CD14-positive monocyte (primary cell): ENCODE measurements at regions not wholly inside any gene's neighbourhood (a gene's known extent, or its start where the extent isn't known, plus 50 kb on each side); places are given as distances from the start of the nearest gene placed in this dataset.

Source experiments
- DNase-seq, 3 donors: peaks; one replicate each; pipeline ENCODE4 v3.0.0-alpha.2; 2011 to 2022
- H2AFZ ChIP-seq: 2 replicates; pipeline ENCODE4 v1.6.0; 2012; ENCODE audit warnings: mild to moderate bottlenecking, low read depth, low read length, inconsistent platforms; ENCODE audit not compliant: insufficient read depth, poor library complexity, severe bottlenecking
- H3K27ac ChIP-seq, 2 donors: 1 replicate in 1 of 2; 2 replicates in 1 of 2; pipeline ENCODE4 v1.5.1; 2012 to 2013; ENCODE audit warnings: low read length in 2 of 2, control low read depth in 1 of 2, inconsistent platforms in 1 of 2, low read depth in 1 of 2, mild to moderate bottlenecking in 1 of 2
- H3K27me3 ChIP-seq, 2 donors: one replicate each; pipeline versions ENCODE4 v1.6.0 to v1.6.1; 2011 to 2013; ENCODE audit warnings: low read length in 2 of 2; ENCODE audit not compliant: control insufficient read depth in 2 of 2, insufficient read depth in 2 of 2
- H3K36me3 ChIP-seq, 2 donors: replicated peaks in 1 of 2; 1 replicate in 1 of 2; 2 replicates in 1 of 2; pipeline versions ENCODE4 v1.5.1 to v1.6.1; 2012 to 2013; ENCODE audit warnings: low read length in 2 of 2, control low read depth in 1 of 2, inconsistent platforms in 1 of 2, mild to moderate bottlenecking in 1 of 2; ENCODE audit not compliant: insufficient read depth in 2 of 2, control insufficient read depth in 1 of 2
- H3K4me1 ChIP-seq, 2 donors: 1 replicate in 1 of 2; 2 replicates in 1 of 2; pipeline versions ENCODE4 v1.5.1 to v1.6.1; 2012 to 2013; ENCODE audit warnings: low read length in 2 of 2, control low read depth in 1 of 2, inconsistent platforms in 1 of 2, mild to moderate bottlenecking in 1 of 2, moderate library complexity in 1 of 2; ENCODE audit not compliant: insufficient read depth in 2 of 2, control insufficient read depth in 1 of 2
- H3K4me2 ChIP-seq: replicated peaks from 2 replicates; pipeline ENCODE3; 2012; ENCODE audit warnings: low read length, moderate library complexity, mild to moderate bottlenecking; ENCODE audit not compliant: poor library complexity, severe bottlenecking; ENCODE audit errors: extremely low read depth
- H3K4me3 ChIP-seq, 3 experiments: fragments of 200-600 bp in 1 of 3; sonication (generic) in 1 of 3; replicated peaks in 1 of 3; 1 replicate in 2 of 3; 2 replicates in 1 of 3; pipeline ENCODE4 v1.5.1; 2011 to 2013; ENCODE audit warnings: low read length in 3 of 3, mild to moderate bottlenecking in 3 of 3, control low read depth in 2 of 3, low read depth in 2 of 3, inconsistent platforms in 1 of 3, moderate library complexity in 1 of 3
- H3K79me2 ChIP-seq: 2 replicates; pipeline ENCODE4 v1.6.0; 2012; ENCODE audit warnings: mild to moderate bottlenecking, control low read depth, inconsistent platforms, low read length, moderate library complexity; ENCODE audit not compliant: insufficient read depth
- H3K9ac ChIP-seq: 2 replicates; pipeline ENCODE4 v1.6.0; 2017; ENCODE audit warnings: low read length, mild to moderate bottlenecking; ENCODE audit not compliant: insufficient read depth, poor library complexity, severe bottlenecking
- H3K9me3 ChIP-seq, 2 donors: replicated peaks in 1 of 2; 1 replicate in 1 of 2; 2 replicates in 1 of 2; pipeline versions ENCODE4 v1.5.1 to v1.6.1; 2012 to 2013; ENCODE audit warnings: low read length in 2 of 2, control low read depth in 1 of 2; ENCODE audit not compliant: control insufficient read depth in 1 of 2, insufficient read depth in 1 of 2
- H4K20me1 ChIP-seq: 2 replicates; pipeline ENCODE4 v1.6.0; 2012; ENCODE audit warnings: mild to moderate bottlenecking, low read length, control low read depth, moderate library complexity; ENCODE audit not compliant: insufficient read depth
- H3K27ac Mint-ChIP-seq, 7 donors: one replicate each; pipeline ENCODE4 v1.8.0; 2020; ENCODE audit warnings: mild to moderate bottlenecking in 7 of 7, mixed read lengths in 7 of 7, moderate library complexity in 6 of 7, inconsistent platforms in 2 of 7
- H3K27me3 Mint-ChIP-seq, 3 donors: one replicate each; pipeline ENCODE4 v1.8.0; 2021 to 2022; ENCODE audit warnings: low read depth in 3 of 3, mild to moderate bottlenecking in 3 of 3, mixed read lengths in 3 of 3, moderate library complexity in 3 of 3, inconsistent platforms in 1 of 3
- H3K36me3 Mint-ChIP-seq, 2 donors: one replicate each; pipeline ENCODE4 v1.8.0; 2020; ENCODE audit warnings: mixed read lengths in 2 of 2, inconsistent platforms in 1 of 2, mild to moderate bottlenecking in 1 of 2
- H3K4me1 Mint-ChIP-seq: one replicate; pipeline ENCODE4 v1.8.0; 2020; ENCODE audit warnings: mild to moderate bottlenecking, mixed read lengths
- H3K4me3 Mint-ChIP-seq, 2 donors: one replicate each; pipeline ENCODE4 v1.8.0; 2020; ENCODE audit warnings: mild to moderate bottlenecking in 2 of 2, mixed read lengths in 2 of 2, moderate library complexity in 1 of 2
- H3K9me3 Mint-ChIP-seq, 7 donors: one replicate each; pipeline ENCODE4 v1.8.0; 2020 to 2022; ENCODE audit warnings: mixed read lengths in 7 of 7, mild to moderate bottlenecking in 6 of 7, moderate library complexity in 6 of 7, inconsistent platforms in 2 of 7
- WGBS: methylation state at CpG from one replicate; pipeline ENCODE4 v1.1.5; 2013; ENCODE audit warnings: missing lambda C conversion rate; ENCODE audit not compliant: insufficient coverage; 5-methylcytosine and 5-hydroxymethylcytosine counted together
- intact Hi-C, 2 donors: fragments of 100-400 bp; cut with micrococcal nuclease; formaldehyde crosslinking; loops; one replicate each; pipeline versions ENCODE4 v1.15.0 to v1.15.1; 2023
- TF ChIP-seq, protein P1 (sequence below): fragments of 200-600 bp; IDR thresholded peaks from one replicate; pipeline ENCODE4 v1.8.0; 2022; ENCODE audit warnings: antibody characterized with exemption, mild to moderate bottlenecking

DNA sequence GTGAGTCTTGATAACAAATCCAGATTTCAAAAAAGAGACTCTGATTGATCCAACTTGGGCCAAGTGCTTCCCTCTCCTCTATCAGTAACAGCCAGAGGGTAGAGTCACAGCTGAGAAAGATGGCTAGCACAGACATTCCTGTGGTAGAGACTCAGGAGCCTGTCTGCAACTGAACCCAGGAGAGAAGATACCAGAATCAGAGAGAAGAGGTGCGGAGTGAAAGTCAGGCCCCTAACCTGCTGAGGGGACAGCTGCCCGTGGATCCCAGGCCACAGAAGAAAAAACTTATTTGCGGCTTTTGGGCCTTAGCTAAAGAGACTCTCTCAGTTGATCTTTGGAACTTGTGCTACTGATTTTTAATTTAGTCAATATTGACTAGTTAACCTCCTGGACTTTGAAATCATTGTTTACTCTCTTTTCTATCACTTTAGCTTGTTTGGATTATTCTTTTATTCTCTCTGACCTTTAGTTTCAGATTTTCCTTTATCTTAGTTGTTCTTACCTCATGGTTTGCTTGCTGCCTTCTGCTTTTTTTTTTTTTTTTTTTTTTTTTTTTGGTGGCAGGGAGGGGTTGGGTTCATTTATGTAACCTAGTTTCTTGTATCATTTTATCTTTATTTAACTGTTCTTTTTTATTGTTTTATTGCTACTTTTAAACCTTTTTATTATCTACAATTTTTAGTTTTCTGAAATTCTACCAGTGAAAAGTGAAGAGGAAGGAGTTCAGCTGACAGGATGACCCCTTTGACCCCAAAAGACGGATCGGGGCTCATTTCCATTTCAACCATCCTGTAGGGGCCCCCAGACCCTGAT is 154.9 kb upstream of the KRR1 start:
- Histone ChIP-seq H3K36me3 (no peaks in the 10 kb centered on the region), H2AFZ (no peak overlapping the region), H3K4me3 (no peak overlapping the region), H4K20me1 (no peaks in the 10 kb centered on the region), H3K4me1 (no peaks in the 10 kb centered on the region), H3K27ac (no peak overlapping the region), H3K27me3 (no peaks in the 10 kb centered on the region), H3K4me2 (no peak overlapping the region), H3K79me2 (no peaks in the 10 kb centered on the region), H3K9me3 (no peaks in the 10 kb centered on the region), H3K9ac (no peak overlapping the region)
- Mint-ChIP-seq H3K4me3 (no peak overlapping the region), H3K4me1 (no peaks in the 10 kb centered on the region), H3K27me3 (peaks cover 0 to 4% (median 1%) of the 10 kb centered on the region in 3 donors), H3K9me3 (no peaks in the 10 kb centered on the region), H3K36me3 (no peaks in the 10 kb centered on the region), H3K27ac (peak overlapping the region in 1 of 7 donors; percentile 29)
- intact Hi-C loops, result no loop called here
- TF ChIP-seq, protein P1, sequence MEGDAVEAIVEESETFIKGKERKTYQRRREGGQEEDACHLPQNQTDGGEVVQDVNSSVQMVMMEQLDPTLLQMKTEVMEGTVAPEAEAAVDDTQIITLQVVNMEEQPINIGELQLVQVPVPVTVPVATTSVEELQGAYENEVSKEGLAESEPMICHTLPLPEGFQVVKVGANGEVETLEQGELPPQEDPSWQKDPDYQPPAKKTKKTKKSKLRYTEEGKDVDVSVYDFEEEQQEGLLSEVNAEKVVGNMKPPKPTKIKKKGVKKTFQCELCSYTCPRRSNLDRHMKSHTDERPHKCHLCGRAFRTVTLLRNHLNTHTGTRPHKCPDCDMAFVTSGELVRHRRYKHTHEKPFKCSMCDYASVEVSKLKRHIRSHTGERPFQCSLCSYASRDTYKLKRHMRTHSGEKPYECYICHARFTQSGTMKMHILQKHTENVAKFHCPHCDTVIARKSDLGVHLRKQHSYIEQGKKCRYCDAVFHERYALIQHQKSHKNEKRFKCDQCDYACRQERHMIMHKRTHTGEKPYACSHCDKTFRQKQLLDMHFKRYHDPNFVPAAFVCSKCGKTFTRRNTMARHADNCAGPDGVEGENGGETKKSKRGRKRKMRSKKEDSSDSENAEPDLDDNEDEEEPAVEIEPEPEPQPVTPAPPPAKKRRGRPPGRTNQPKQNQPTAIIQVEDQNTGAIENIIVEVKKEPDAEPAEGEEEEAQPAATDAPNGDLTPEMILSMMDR, result no peak
- no peak for DNase-seq
- WGBS, result no CpG with 5 or more reads among the region's 5 CpGs

DNA sequence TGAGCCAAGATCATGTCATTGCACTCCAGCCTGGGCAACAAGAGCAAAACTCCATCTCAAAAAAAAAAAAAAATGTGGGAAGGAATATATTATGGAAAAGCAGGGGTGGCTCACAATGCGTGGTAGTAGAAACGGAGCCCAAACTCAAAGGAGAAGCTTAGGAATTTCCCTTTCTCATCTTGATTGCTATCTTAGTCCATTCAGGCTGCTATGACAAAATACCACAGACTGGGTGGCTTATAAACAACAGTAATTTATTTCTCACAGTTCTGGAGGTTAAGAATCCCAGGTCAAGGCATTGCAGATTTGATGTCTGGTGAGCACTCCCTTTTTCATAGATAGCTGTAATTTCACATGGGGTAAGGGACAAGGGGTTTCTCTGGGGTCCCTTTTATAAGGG is 153.8 kb upstream of the KRR1 start:
- Histone ChIP-seq H3K36me3 (no peaks in the 10 kb centered on the region), H3K4me2 (no peak overlapping the region), H3K4me3 (no peak overlapping the region), H3K4me1 (no peaks in the 10 kb centered on the region), H2AFZ (no peak overlapping the region), H3K79me2 (no peaks in the 10 kb centered on the region), H3K9ac (no peak overlapping the region), H3K27me3 (no peaks in the 10 kb centered on the region), H3K9me3 (no peaks in the 10 kb centered on the region), H3K27ac (no peak overlapping the region), H4K20me1 (no peaks in the 10 kb centered on the region)
- DNase-seq, result no peak
- H3K27ac Mint-ChIP-seq, result no peak overlapping the region
- no peaks in the 10 kb centered on the region for H3K4me1 Mint-ChIP-seq
- intact Hi-C loops, result no loop called here
- H3K36me3 Mint-ChIP-seq, result no peaks in the 10 kb centered on the region
- no peak overlapping the region for H3K4me3 Mint-ChIP-seq
- no CpG with 5 or more reads among the region's 2 CpGs for WGBS
- H3K27me3 Mint-ChIP-seq, result peaks cover 0 to 4% (median 1%) of the 10 kb centered on the region in 3 donors
- TF ChIP-seq, protein P1, result no peak
- no peaks in the 10 kb centered on the region for H3K9me3 Mint-ChIP-seq
